Activated CD4-positive, CD25-positive, alpha-beta regulatory T cell (primary cell): ENCODE measurements at regions not wholly inside any gene's neighbourhood (a gene's known extent, or its start where the extent isn't known, plus 50 kb on each side); places are given as distances from the start of the nearest gene placed in this dataset.

Experiments used
- DNase-seq, 4 experiments: peaks; one replicate each; lab custom pipeline; 2025; lab: John Stamatoyannopoulos, UW

DNA sequence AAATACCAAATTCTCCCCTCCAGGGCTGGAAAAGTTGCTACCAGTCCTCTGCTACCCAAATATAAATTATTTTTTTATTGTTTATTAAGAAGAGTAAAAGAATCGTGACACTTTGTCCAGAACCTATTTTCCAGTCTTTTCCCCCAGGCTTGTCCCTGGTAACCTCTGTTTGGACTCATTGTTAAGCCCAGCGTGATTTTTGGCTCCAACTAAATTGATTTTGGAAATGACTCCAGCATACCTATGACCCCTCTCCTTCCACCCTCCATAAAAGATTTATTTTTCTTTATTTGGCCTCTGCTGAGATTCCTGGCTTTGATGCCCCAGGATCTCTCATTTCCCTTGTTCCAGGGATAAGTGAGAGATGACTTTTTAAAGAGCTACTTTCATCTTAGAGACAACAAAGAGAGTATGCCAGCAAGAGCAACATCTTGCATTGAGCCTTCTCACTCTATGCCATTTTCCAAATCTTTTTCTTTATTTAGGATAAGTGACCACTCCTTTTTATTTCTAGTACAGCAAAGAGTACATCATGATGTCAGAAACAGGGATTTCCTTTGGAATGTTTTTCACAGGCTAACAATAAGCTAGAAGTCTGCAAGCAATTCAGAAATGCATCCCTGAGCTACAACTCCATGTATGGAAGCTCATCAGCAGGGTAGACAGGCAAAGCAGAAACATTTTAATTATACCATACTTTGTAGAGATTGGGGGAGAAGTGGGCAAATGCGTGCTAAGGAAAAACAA is 75.8 kb downstream of the DAD1 start:
- DNase-seq = no peak

DNA sequence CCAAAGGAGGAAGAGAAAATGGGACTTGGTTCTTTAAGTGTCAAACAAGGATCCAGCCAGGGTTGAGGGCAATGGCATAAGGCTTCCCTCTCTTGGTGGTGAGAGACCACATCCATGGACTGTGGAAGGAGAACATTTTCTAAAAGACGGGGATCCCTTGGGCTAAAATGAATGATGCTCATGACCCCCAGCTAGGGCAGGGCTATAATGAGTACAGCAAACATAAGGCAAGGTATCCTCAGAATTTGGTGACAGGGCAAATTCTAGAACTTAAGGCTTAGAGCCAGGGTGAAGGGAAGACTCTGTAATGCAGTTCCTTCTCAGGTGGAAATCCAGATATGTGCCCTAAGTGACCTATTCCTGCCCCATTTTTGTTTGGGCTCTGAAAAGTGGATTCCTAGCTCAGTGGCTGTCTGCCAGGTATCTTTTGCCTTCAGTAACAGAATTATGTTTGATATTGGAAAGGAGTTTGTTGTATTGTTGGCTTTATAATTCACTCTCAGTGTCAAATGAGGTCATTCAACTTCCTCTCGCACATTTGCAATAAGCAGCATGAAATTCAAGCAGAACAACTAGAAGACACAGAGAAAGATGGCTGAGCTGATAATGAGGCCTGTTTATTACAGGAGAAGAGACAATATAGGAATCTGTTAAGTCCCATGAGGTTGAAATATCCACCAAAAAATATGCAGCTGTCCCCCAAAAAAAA is 76.8 kb downstream of the DAD1 start:
- DNase-seq = no peak

GRCh38 chr14:22510527-22511110 is 78.4 kb downstream of the DAD1 start:
- no peak for DNase-seq

GRCh38 chr14:22509751-22510300 is 79.2 kb downstream of the DAD1 start:
- DNase-seq = no peak

DNA sequence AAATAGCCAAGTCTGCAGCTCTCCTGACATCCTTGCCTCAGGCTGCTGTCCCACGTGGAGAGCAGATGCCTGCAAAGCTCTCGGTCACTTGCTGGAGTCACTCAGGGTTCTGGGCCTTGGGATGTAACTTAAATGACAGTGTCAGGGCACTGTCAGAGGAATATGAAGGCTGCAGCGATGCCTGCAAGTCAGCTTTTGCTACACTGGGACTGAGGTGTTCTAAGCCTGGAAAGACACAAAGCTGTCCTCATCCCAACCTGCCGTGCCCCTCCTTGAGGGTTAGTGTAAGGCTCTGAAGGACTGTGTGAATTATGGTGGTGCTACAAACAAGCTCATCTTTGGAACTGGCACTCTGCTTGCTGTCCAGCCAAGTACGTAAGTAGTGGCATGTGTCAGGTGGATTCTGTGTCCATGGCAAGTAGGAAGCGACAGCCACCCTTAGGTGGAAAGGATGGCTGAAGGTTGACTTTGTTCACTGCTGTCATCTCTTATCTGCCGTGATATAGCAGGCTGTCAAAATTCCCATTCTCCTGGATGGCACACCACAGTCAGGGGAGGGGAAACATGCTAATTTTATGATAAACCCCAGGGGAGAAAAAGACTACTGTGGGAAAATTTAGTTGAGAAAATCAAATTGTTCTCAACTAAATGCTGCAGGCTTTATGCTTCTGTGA is 79.9 kb downstream of the DAD1 start:
- no peak for DNase-seq

DNA sequence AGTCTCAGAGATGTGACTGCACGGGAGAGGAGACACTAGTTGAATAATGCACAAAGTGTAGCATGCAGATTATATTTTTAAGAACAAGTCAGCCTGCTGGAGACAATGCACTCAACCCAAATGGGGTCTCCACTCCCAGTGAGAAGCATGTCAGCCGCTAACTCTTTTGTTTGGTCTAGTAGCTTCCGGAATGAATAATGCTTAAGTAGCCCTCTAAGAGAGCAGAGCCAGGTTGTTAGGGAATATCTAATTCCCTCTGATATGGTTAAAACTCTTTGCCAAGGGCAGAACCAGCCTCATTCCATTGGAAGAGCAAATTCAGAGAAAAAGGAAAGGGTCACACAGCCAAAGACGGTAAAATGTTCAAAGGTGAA is 80.4 kb downstream of the DAD1 start:
- DNase-seq = no peak

DNA sequence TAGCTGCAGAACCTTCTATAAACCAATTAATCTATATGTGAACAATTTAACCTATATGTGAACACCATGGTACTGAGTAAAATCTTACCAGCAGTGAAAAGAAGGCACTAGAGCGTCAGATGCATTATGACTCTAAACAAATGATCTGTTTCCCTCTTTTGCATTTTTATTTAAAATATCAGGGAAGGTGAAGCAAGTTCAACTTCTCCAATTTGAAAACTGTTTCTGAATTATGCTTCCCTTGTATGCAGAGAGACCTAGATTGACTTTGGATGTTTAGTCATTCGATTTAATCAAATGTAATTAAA is 80.9 kb downstream of the DAD1 start:
- DNase-seq = no peak

- DNase-seq = no peak
Observed at GRCh38 chr14:22506778-22507351, 82.2 kb downstream of the DAD1 start.

DNA sequence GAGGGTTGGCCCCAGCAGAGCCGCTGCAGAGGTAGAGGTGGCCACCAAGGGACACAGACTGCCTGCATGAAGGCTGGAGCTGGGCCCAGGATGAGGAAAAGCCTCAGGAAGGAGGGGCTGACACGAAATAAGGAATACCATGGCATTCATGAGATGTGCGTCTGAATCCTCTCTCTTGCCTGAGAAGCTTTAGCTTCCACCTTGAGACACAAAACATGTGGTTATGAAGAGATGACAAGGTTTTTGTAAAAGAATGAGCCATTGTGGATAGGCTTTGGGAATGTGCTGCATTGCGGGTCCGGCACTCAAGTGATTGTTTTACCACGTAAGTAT is 82.7 kb downstream of the DAD1 start:
- no peak for DNase-seq

DNA sequence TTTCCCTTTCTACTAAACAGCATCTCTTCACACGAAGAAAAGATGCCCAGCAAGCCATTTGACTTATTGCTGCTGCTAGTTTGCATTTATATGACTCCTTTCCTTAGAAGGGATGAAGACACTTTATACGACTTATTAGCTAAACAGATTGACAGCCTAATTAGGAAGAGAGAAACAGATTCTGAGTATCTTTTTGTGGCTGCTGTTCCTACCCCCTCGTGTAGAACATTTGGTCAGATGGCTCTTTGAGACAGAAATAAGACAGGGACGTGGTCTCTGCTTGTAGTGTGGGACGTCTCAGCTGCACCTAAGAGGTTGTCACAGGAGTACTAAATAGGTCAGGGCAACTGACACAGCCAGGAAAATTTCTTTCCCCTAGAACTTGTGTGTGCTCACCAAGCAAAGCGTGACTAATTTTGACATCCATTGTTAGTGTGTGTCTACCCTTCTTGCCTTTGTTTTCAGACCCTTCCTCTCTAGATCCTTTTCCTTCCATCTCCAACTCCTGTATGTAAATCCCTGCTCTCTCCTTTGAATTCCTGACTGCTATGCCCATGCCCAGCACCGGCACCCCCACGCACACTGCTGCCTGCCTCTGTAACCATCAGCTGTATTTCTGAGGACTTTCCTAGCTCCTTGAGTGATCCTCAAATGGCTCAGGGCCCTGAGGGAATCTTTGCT is 83.2 kb downstream of the DAD1 start:
- no peak for DNase-seq

DNA sequence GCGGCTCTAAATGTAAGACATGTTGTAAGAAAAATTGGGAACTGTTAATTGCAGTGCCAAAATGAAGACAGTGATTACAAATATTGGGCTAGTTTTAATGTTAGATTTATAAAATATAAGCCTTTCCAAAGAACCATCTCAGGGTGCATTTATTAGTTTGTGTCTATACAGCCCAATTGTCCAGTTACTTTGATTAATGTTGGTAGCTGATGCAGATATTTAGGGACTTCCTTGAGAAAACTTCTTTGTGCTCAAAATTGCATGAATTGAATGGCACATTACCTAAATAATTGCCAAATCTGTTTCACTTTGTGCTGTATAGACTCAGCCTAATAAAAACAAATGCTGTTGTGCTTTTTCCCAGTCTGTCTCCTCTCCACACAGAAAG is 83.7 kb downstream of the DAD1 start:
- DNase-seq = no peak

DNA sequence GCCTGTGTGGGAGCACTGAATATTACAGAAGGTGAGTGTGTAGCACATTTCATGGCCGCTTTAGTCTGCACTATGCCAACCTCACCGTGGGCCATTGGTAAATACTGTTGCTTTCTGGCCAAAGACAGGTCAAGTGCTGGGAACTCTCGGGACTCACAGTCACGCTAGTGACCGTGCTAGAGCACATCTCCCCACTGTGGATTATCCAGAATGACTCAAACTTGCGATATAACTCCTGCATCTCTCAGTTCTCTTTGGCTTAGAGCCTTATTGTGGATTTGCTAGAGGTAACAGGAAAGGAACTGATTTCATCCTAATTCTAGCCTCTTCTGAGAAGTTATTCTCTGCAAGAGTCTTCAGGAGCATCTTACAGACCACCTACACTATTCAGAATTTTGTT is 86.5 kb downstream of the DAD1 start:
- DNase-seq = no peak

- DNase-seq = no peak
Observed at GRCh38 chr14:22502007-22502406, 87.0 kb downstream of the DAD1 start.

DNA sequence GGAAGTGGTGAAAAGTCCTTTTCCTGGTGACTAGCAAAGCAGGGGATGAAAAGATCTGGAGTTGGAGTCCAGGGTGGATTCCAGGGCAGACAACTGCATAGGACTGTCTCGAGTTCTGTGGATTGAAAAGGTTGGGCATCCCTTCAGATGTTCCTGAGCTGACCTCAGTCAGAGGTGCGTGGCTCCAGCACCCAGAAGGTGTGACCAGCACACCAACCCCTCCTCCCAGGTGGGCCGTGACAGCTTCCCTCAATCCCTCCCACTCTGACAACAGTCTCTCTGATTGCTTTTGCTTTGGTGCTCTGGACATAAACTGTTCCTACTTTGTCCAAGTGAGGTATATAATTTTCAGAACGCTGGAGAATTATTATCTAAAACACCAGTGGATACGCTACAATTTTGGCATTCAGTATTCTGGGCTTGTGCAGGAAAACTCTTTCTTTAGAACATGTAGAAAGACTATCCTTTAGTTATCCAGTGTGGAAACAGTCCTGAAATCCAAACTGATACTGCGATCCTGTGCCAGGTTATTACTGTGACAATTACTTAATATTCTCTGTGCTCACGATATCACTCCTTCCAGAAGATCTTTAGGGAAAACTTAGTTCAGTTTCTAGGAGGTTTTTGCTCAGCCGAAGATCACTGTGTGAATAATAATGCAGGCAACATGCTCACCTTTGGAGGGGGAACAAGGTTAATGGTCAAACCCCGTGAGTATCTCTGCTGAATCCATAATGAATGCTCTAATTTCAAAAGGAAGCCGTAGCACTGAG is 87.9 kb downstream of the DAD1 start:
- no peak for DNase-seq

DNA sequence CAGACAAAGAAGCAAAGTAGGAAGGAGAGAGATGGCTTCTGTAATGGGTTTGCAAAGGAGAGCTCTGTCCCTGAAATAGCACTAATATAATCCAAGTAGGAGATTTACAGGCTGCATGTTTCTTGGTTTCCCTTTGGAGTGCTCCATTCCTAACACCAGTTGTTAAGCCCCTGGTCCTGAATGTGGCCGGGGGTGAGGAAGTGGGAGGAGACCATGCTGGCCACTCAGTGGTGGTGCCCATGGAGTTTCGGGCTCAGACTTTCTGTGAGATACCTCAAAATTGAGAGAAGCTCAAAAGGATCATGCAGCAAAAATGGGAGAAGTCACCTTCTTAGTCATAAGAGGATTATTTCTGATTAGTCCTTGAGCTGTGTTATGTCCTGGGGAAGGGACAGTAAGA is 88.5 kb downstream of the DAD1 start:
- DNase-seq = no peak

- DNase-seq = no peak
Observed at GRCh38 chr14:22497671-22498093, 91.3 kb downstream of the DAD1 start.

DNA sequence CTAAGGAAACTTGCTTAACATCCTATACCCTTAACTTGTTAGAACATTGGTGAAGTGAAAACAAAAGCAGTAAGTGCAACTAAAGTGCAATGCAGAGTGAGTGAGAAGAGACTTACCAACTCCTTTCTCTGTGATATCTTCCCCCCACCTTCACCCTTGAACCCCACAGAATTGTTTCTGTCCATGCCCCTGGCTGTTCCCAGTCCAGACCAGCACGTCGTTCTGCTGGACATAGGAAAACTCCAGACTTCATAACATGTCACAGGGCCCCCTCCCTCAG is 91.9 kb downstream of the DAD1 start:
- DNase-seq = no peak

DNA sequence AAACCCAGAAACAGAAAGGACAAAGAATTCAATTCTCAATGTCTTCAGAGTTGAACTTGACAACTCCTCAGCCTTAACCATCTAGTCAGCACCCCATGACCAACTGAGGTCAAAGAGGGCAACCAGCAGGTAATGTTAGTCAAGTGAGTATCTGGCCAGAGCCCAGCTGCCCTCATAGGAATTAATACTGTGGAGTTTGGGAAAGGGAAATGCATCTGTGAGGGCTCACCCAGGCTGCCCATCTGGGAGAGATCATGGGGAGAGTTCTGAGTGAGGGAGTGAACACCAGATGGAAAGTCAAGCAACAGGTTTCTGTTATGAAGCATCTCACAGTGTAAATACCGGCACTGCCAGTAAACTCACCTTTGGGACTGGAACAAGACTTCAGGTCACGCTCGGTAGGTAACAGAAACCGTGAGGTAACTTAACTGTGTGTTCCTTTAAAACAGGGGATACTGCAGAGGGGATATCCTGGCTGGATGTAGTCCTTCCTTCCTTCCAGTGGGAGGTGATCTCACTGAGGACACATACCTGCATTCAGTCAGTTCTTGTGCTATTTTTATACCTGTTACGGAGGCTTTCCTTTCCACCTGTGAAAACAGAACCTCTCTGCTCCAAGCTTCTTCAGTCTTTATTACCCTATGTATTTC is 94.4 kb downstream of the DAD1 start:
- DNase-seq = no peak

- no peak for DNase-seq
Observed at GRCh38 chr14:22493753-22494152, 95.3 kb downstream of the DAD1 start.

GRCh38 chr14:22492622-22493542 is 96.1 kb downstream of the DAD1 start:
- no peak for DNase-seq
